OCI-LY1 (cell line): ENCODE measurements at regions not wholly inside any gene's neighbourhood (a gene's known extent, or its start where the extent isn't known, plus 50 kb on each side); places are given as distances from the start of the nearest gene placed in this dataset.

ENCODE experiments used
- CTCF ChIP-seq: fragments of 200-600 bp; sonication (generic), shearing (Covaris generic); IDR thresholded peaks from 2 replicates; pipeline ENCODE4 v1.5.1; 2017; ENCODE audit warnings: mild to moderate bottlenecking, antibody characterized with exemption, low read length, moderate library complexity, mixed read lengths
- EZH2 ChIP-seq: fragments of 200-600 bp; sonication (generic), shearing (Covaris generic); IDR thresholded peaks from 2 replicates; pipeline ENCODE4 v1.8.0; 2017; ENCODE audit warnings: borderline replicate concordance, mixed run types, mild to moderate bottlenecking, antibody characterized with exemption, low read length, moderate library complexity, mixed read lengths

DNA sequence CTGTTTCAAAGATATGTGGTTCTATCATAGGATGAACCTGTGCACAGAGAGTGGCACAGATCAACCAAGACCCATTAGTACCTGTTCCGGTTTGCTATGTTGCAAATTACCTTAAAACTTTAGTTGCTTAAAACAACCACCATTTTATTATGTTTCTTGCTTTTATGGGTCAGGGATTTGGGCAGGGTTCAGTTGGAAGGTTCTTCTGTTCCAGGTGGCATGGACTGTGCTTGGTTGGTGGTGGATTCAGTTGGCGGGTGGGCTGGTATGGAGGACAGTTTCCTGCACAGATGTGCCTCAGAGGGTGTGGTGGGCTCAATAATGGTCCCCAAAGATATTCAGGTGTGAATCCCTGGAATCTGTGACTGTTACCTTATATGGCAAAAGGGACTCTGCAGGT, 166.3 kb downstream of the SLC35B3 start:
- TF ChIP-seq CTCF, result no peak
- no peak for TF ChIP-seq EZH2
